Trophoblast cell (in vitro differentiated cells and primary cell): ENCODE measurements at regions not wholly inside any gene's neighbourhood (a gene's known extent, or its start where the extent isn't known, plus 50 kb on each side); places are given as distances from the start of the nearest gene placed in this dataset.

Experiments
- DNase-seq, 2 donors: peaks; one replicate each; pipeline ENCODE4 v3.0.0-alpha.2; 2016
- H2AFZ ChIP-seq: 2 replicates; pipeline ENCODE4 v1.6.1; 2013; ENCODE audit warnings: low read length, moderate library complexity, mild to moderate bottlenecking; ENCODE audit not compliant: insufficient read depth, poor library complexity
- H2AK5ac ChIP-seq: 2 replicates; pipeline ENCODE4 v1.6.1; 2013; ENCODE audit warnings: mild to moderate bottlenecking, low read length
- H2BK120ac ChIP-seq: 2 replicates; pipeline ENCODE4 v1.6.1; 2013; ENCODE audit warnings: low read length, mild to moderate bottlenecking, moderate library complexity; ENCODE audit not compliant: insufficient read depth, poor library complexity
- H2BK12ac ChIP-seq: 2 replicates; pipeline ENCODE4 v1.6.1; 2013; ENCODE audit warnings: mild to moderate bottlenecking, low read length, moderate library complexity
- H2BK5ac ChIP-seq: 2 replicates; pipeline ENCODE4 v1.6.1; 2013; ENCODE audit warnings: low read length, low read depth, moderate library complexity, mild to moderate bottlenecking; ENCODE audit not compliant: poor library complexity
- H3K14ac ChIP-seq: 2 replicates; pipeline ENCODE4 v1.6.1; 2013; ENCODE audit warnings: mild to moderate bottlenecking, low read length
- H3K18ac ChIP-seq: 2 replicates; pipeline ENCODE4 v1.6.1; 2013; ENCODE audit warnings: mild to moderate bottlenecking, low read length
- H3K23ac ChIP-seq: 2 replicates; pipeline ENCODE4 v1.6.1; 2013; ENCODE audit warnings: low read length
- H3K27ac ChIP-seq: 2 replicates; pipeline ENCODE4 v1.5.1; 2013; ENCODE audit warnings: low read depth, mild to moderate bottlenecking, inconsistent platforms, low read length, moderate library complexity
- H3K27me3 ChIP-seq: 2 replicates; pipeline ENCODE4 v1.6.1; 2013; ENCODE audit warnings: inconsistent platforms, mild to moderate bottlenecking, low read length, moderate library complexity; ENCODE audit not compliant: insufficient read depth
- H3K36me3 ChIP-seq, 2 experiments: 1 replicate in 1 of 2; 2 replicates in 1 of 2; pipeline ENCODE4 v1.6.1; 2013; ENCODE audit warnings: low read length in 2 of 2, mild to moderate bottlenecking in 2 of 2, moderate library complexity in 1 of 2; ENCODE audit not compliant: insufficient read depth in 2 of 2, control insufficient read depth in 1 of 2
- H3K4ac ChIP-seq: 2 replicates; pipeline ENCODE4 v1.6.1; 2013; ENCODE audit warnings: low read depth, mild to moderate bottlenecking, low read length, moderate library complexity
- H3K4me1 ChIP-seq, 2 experiments: 1 replicate in 1 of 2; 2 replicates in 1 of 2; pipeline ENCODE4 v1.6.1; 2013; ENCODE audit warnings: low read length in 2 of 2, mild to moderate bottlenecking in 2 of 2, moderate library complexity in 1 of 2; ENCODE audit not compliant: insufficient read depth in 2 of 2, control insufficient read depth in 1 of 2
- H3K4me2 ChIP-seq: 2 replicates; pipeline ENCODE4 v1.6.1; 2013; ENCODE audit warnings: inconsistent platforms, mild to moderate bottlenecking, low read length, moderate library complexity
- H3K4me3 ChIP-seq: 2 replicates; pipeline ENCODE4 v1.5.1; 2013; ENCODE audit warnings: mild to moderate bottlenecking, low read depth, low read length, inconsistent platforms
- H3K79me1 ChIP-seq: one replicate; pipeline ENCODE4 v1.6.1; 2013; ENCODE audit warnings: low read length
- H3K79me2 ChIP-seq: 2 replicates; pipeline ENCODE4 v1.6.1; 2013; ENCODE audit warnings: low read length, mild to moderate bottlenecking; ENCODE audit not compliant: control insufficient read depth, insufficient read depth, poor library complexity
- H3K9ac ChIP-seq: 2 replicates; pipeline ENCODE4 v1.6.1; 2013; ENCODE audit warnings: mild to moderate bottlenecking, low read length
- H3K9me3 ChIP-seq: 2 replicates; pipeline ENCODE4 v1.6.1; 2013; ENCODE audit warnings: low read depth, mild to moderate bottlenecking, control low read depth, inconsistent platforms, low read length; ENCODE audit not compliant: insufficient read depth
- H4K12ac ChIP-seq: 2 replicates; pipeline ENCODE4 v1.6.1; 2013; ENCODE audit warnings: low read depth, mild to moderate bottlenecking, low read length, moderate library complexity
- H4K8ac ChIP-seq: 2 replicates; pipeline ENCODE4 v1.6.1; 2013; ENCODE audit warnings: low read depth, mild to moderate bottlenecking, low read length, moderate library complexity
- H4K91ac ChIP-seq: one replicate; pipeline ENCODE4 v1.6.1; 2013; ENCODE audit warnings: low read depth, mild to moderate bottlenecking, low read length, moderate library complexity
- WGBS: extraction: QIAGEN DNeasy Blood & Tissue Kit; methylation state at CpG from one replicate; pipeline ENCODE4 v1.1.7; 2013; ENCODE audit warnings: missing lambda C conversion rate; ENCODE audit not compliant: insufficient read length, insufficient coverage; ENCODE audit errors: extremely low coverage; 5-methylcytosine and 5-hydroxymethylcytosine counted together

DNA sequence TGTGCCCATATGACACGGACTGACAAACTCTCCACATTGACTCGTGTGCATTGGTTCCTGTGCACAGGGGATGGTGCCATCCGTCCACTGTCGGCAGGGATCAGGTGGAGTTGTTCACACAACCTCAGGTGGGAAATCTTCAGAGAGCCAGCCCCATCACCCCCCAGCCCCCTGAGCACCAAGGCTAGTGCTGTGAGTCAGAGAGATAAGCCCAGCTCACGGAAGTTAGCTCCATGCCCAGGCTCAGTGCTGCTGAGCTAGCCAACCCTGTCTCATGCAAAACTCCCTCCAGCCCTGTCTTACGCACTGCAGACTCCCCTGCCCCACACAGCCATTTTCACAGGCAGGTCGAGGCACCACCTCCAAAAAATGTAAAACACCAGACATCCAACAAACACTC lies 139.0 kb upstream of the NGF start:
- H3K27ac ChIP-seq: no peak overlapping the region
- H3K4me2 ChIP-seq: no peak overlapping the region
- no peaks in the 10 kb centered on the region for H3K27me3 ChIP-seq
- no peaks in the 10 kb centered on the region for H3K36me3 ChIP-seq
- H3K4me3 ChIP-seq: no peak overlapping the region
- H3K14ac ChIP-seq: no peak overlapping the region
- no peaks in the 10 kb centered on the region for H3K79me1 ChIP-seq
- no peak overlapping the region for H4K91ac ChIP-seq
- H3K4me1 ChIP-seq: peaks cover 0 to 3% of the 10 kb centered on the region in 2 experiments
- H3K18ac ChIP-seq: no peak overlapping the region
- no peak overlapping the region for H2AFZ ChIP-seq
- no peak overlapping the region for H3K4ac ChIP-seq
- DNase-seq: no peak
- H3K9ac ChIP-seq: no peak overlapping the region
- no peak overlapping the region for H4K12ac ChIP-seq
- no peaks in the 10 kb centered on the region for H3K9me3 ChIP-seq
- H2AK5ac ChIP-seq: no peak overlapping the region
- H4K8ac ChIP-seq: no peak overlapping the region
- no peak overlapping the region for H2BK5ac ChIP-seq
- H3K79me2 ChIP-seq: no peaks in the 10 kb centered on the region
- no peak overlapping the region for H2BK120ac ChIP-seq
- H3K23ac ChIP-seq: no peak overlapping the region
- no CpG with 5 or more reads among the region's 7 CpGs for WGBS
- H2BK12ac ChIP-seq: no peak overlapping the region

DNA sequence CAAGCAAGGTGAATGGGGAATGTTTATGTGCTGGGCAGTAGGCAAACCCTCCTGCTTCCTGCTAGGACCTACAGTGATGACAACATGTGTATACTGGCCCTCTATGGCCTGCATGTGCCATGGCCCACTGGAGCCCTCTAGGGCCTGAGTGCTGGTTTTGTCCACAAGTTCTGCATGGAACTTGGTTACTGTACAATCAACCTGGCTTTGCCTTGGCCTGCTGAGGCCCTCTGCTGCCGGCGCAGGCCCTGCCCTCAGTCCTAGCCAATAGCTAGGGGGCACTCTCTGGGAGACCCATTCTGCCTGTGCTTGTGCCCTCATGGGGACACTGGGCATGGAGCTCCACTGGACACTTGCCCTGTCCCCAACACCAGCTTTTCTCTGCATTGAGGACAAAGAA lies 138.6 kb upstream of the NGF start:
- Histone ChIP-seq H2BK5ac (no peak overlapping the region), H2AFZ (no peak overlapping the region), H3K18ac (no peak overlapping the region), H3K4me1 (peaks cover 0 to 3% of the 10 kb centered on the region in 2 experiments), H3K79me2 (no peaks in the 10 kb centered on the region), H3K23ac (no peak overlapping the region), H4K8ac (no peak overlapping the region), H3K4ac (no peak overlapping the region), H3K27me3 (no peaks in the 10 kb centered on the region), H4K91ac (no peak overlapping the region), H3K4me3 (no peak overlapping the region), H3K79me1 (no peaks in the 10 kb centered on the region), H3K14ac (no peak overlapping the region), H3K36me3 (no peaks in the 10 kb centered on the region), H3K9me3 (no peaks in the 10 kb centered on the region), H3K4me2 (no peak overlapping the region), H3K9ac (no peak overlapping the region), H2BK12ac (no peak overlapping the region), H2BK120ac (no peak overlapping the region), H3K27ac (no peak overlapping the region), H4K12ac (no peak overlapping the region), H2AK5ac (no peak overlapping the region)
- WGBS: no CpG with 5 or more reads among the region's 2 CpGs
- DNase-seq: no peak

DNA sequence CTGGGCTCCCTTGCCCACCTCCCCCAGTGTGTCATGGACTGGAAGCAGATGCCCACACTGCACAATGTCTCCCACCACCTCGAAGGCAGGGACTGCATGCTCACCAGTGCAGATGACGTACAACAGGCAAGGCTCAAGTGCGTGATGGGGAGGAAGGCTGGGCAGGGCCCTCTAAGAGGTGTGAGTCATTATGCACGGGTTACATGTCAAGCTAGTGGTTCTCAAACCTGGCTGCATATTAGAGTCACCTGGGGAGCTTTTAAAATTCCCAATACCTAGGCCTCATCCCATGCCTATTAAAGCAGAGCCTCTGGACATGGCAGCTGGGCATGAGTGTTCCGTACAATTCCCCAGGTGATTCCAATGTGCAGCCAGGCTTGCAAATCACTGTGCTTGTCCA lies 137.9 kb upstream of the NGF start:
- H3K23ac ChIP-seq: no peak overlapping the region
- no peaks in the 10 kb centered on the region for H3K79me2 ChIP-seq
- DNase-seq: no peak
- no peak overlapping the region for H3K18ac ChIP-seq
- H3K4ac ChIP-seq: no peak overlapping the region
- H2BK120ac ChIP-seq: no peak overlapping the region
- H3K27me3 ChIP-seq: no peaks in the 10 kb centered on the region
- H3K27ac ChIP-seq: no peak overlapping the region
- H4K91ac ChIP-seq: no peak overlapping the region
- H3K4me1 ChIP-seq: peaks cover 0 to 3% of the 10 kb centered on the region in 2 experiments
- no peak overlapping the region for H2BK5ac ChIP-seq
- H3K4me3 ChIP-seq: no peak overlapping the region
- H2AFZ ChIP-seq: no peak overlapping the region
- no CpG with 5 or more reads among the region's 5 CpGs for WGBS
- no peak overlapping the region for H2BK12ac ChIP-seq
- no peak overlapping the region for H3K9ac ChIP-seq
- no peak overlapping the region for H3K4me2 ChIP-seq
- H3K9me3 ChIP-seq: no peaks in the 10 kb centered on the region
- no peak overlapping the region for H2AK5ac ChIP-seq
- no peak overlapping the region for H4K12ac ChIP-seq
- no peaks in the 10 kb centered on the region for H3K36me3 ChIP-seq
- H3K79me1 ChIP-seq: no peaks in the 10 kb centered on the region
- no peak overlapping the region for H4K8ac ChIP-seq
- no peak overlapping the region for H3K14ac ChIP-seq

DNA sequence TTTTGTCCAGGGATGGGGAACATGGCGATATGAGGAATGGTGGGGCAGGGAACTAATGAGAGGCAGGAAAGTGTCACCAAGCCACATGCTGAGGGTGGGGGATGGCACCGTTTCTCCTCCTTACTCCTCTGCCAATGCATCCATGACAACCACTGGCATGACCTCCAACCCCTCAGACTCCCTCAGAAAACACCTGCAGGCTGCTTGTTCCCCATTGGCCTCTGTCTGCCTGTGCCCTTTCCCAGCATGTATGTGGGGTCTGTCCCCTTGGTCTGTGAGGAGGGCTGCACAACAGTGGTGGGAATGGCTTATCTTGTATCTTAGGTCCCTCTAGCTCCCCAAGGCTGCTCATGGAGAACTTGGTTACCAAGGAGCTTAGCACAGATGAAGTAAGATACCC lies 137.2 kb upstream of the NGF start:
- Histone ChIP-seq H3K27me3 (no peaks in the 10 kb centered on the region), H3K79me1 (no peaks in the 10 kb centered on the region), H2AK5ac (no peak overlapping the region), H2BK5ac (no peak overlapping the region), H3K27ac (no peak overlapping the region), H3K14ac (no peak overlapping the region), H3K9me3 (no peaks in the 10 kb centered on the region), H4K8ac (no peak overlapping the region), H3K4me3 (no peak overlapping the region), H2BK120ac (no peak overlapping the region), H3K18ac (no peak overlapping the region), H2BK12ac (no peak overlapping the region), H3K79me2 (no peaks in the 10 kb centered on the region), H2AFZ (no peak overlapping the region), H4K12ac (no peak overlapping the region), H4K91ac (no peak overlapping the region), H3K4me2 (no peak overlapping the region), H3K4me1 (peaks cover 0 to 3% of the 10 kb centered on the region in 2 experiments), H3K4ac (no peak overlapping the region), H3K23ac (no peak overlapping the region), H3K36me3 (no peaks in the 10 kb centered on the region), H3K9ac (no peak overlapping the region)
- DNase-seq: no peak
- no CpG with 5 or more reads among the region's 2 CpGs for WGBS
